PC-9 (cell line): ENCODE measurements at regions not wholly inside any gene's neighbourhood (a gene's known extent, or its start where the extent isn't known, plus 50 kb on each side); places are given as distances from the start of the nearest gene placed in this dataset.

Source experiments
- BruUV-seq: library from RNA; stranded (reverse); fragments of 400-500 nt; replicated peaks from 2 replicates; lab custom pipeline; 2021; lab: Mats Ljungman, UMichigan
- CTCF ChIA-PET: fragments of 300-600 bp; sonication (Branson Sonifier 250); formaldehyde crosslinking; loops from one replicate; lab custom pipeline; 2022; ENCODE audit warnings: antibody characterized with exemption; lab: Charles Lee
- POLR2A ChIA-PET: fragments of 300-600 bp; sonication (Branson Sonifier 250); formaldehyde crosslinking; loops from one replicate; lab custom pipeline; 2022; ENCODE audit warnings: antibody characterized with exemption; ENCODE audit not compliant: unreplicated experiment; lab: Charles Lee
- DNase-seq, 2 experiments: peaks; one replicate each; pipeline versions ENCODE4 v3.0.0 to v3.0.0-alpha.2; 2015 to 2022; ENCODE audit warnings: mixed read lengths in 1 of 2
- H2AFZ ChIP-seq: fragments of 200-600 bp; sonication (generic); 2 replicates; pipeline ENCODE4 v1.8.1; 2017; ENCODE audit warnings: antibody characterized with exemption
- H3F3A ChIP-seq: fragments of 200-600 bp; sonication (generic); 2 replicates; pipeline ENCODE4 v1.8.1; 2017; ENCODE audit warnings: antibody characterized with exemption, mild to moderate bottlenecking, low read depth; ENCODE audit not compliant: insufficient read depth
- H3K27ac ChIP-seq: fragments of 200-600 bp; sonication (generic); 2 replicates; pipeline ENCODE4 v1.6.1; 2016; ENCODE audit warnings: mixed run types
- H3K27me3 ChIP-seq: fragments of 200-600 bp; sonication (generic); 2 replicates; pipeline ENCODE4 v1.6.1; 2016; ENCODE audit warnings: low read depth, mixed run types; ENCODE audit not compliant: insufficient read depth
- H3K36me3 ChIP-seq: fragments of 200-600 bp; sonication (generic); 2 replicates; pipeline ENCODE4 v1.6.1; 2016; ENCODE audit warnings: low read depth, mixed run types
- H3K4me1 ChIP-seq: fragments of 200-600 bp; sonication (generic); replicated peaks from 2 replicates; pipeline ENCODE4 v1.6.1; 2016; ENCODE audit warnings: mixed run types; ENCODE audit not compliant: insufficient read depth
- H3K4me2 ChIP-seq: fragments of 200-600 bp; sonication (generic); 2 replicates; pipeline ENCODE4 v1.6.1; 2017; ENCODE audit warnings: mixed run types
- H3K4me3 ChIP-seq: fragments of 200-600 bp; sonication (generic); 2 replicates; pipeline ENCODE4 v1.6.1; 2016; ENCODE audit warnings: mixed run types
- H3K79me2 ChIP-seq: fragments of 200-600 bp; sonication (generic); 2 replicates; pipeline ENCODE4 v1.6.1; 2017; ENCODE audit warnings: low read depth, mixed run types
- H3K9me2 ChIP-seq: fragments of 200-600 bp; sonication (generic); 2 replicates; pipeline ENCODE4 v1.8.1; 2017; ENCODE audit warnings: mild to moderate bottlenecking; ENCODE audit not compliant: insufficient read depth
- H3K9me3 ChIP-seq: fragments of 200-600 bp; sonication (generic); 2 replicates; pipeline ENCODE4 v1.8.1; 2016; ENCODE audit warnings: low read depth; ENCODE audit not compliant: insufficient read depth
- H4K20me1 ChIP-seq: fragments of 200-600 bp; sonication (generic); 2 replicates; pipeline ENCODE4 v1.8.1; 2017; ENCODE audit not compliant: insufficient read depth
- EZH2 ChIP-seq: fragments of 200-600 bp; sonication (generic); IDR thresholded peaks from 2 replicates; pipeline ENCODE4 v1.8.0; 2017; ENCODE audit warnings: antibody characterized with exemption, low read depth
- intact Hi-C: fragments of 100-400 bp; cut with micrococcal nuclease; formaldehyde crosslinking; loops from one replicate; pipeline ENCODE4 v1.10.0; 2022; ENCODE audit not compliant: unreplicated experiment
- TF ChIP-seq, protein P1 (sequence below): fragments of 200-600 bp; sonication (generic); conservative IDR thresholded peaks from 2 replicates; pipeline ENCODE4 v1.6.1; 2017; ENCODE audit warnings: mixed run types, antibody characterized with exemption, mild to moderate bottlenecking, moderate library complexity

- Histone ChIP-seq H3K36me3 (no peaks in the 10 kb centered on the region), H3K9me2 (no peaks in the 10 kb centered on the region), H3K9me3 (no peaks in the 10 kb centered on the region), H3K27ac (no peak overlapping the region), H3K4me1 (no peaks in the 10 kb centered on the region), H3K27me3 (peaks cover 18% of the 10 kb centered on the region; the same call in 1 of the 2 replicates), H3K79me2 (no peaks in the 10 kb centered on the region), H3K4me2 (no peak overlapping the region), H3F3A (no peaks in the 10 kb centered on the region), H4K20me1 (no peaks in the 10 kb centered on the region), H2AFZ (no peak overlapping the region), H3K4me3 (no peak overlapping the region)
- intact Hi-C loops, result no loop called here
- CTCF ChIA-PET, result no interaction called here
- BruUV-seq, result no TSS peak
- POLR2A ChIA-PET, result no interaction called here
- TF ChIP-seq EZH2, result no peak
- TF ChIP-seq, protein P1, sequence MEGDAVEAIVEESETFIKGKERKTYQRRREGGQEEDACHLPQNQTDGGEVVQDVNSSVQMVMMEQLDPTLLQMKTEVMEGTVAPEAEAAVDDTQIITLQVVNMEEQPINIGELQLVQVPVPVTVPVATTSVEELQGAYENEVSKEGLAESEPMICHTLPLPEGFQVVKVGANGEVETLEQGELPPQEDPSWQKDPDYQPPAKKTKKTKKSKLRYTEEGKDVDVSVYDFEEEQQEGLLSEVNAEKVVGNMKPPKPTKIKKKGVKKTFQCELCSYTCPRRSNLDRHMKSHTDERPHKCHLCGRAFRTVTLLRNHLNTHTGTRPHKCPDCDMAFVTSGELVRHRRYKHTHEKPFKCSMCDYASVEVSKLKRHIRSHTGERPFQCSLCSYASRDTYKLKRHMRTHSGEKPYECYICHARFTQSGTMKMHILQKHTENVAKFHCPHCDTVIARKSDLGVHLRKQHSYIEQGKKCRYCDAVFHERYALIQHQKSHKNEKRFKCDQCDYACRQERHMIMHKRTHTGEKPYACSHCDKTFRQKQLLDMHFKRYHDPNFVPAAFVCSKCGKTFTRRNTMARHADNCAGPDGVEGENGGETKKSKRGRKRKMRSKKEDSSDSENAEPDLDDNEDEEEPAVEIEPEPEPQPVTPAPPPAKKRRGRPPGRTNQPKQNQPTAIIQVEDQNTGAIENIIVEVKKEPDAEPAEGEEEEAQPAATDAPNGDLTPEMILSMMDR, result no peak
- no peak for DNase-seq
Observed at GRCh38 chr2:104487366-104487765, 366.5 kb upstream of the POU3F3 start.

DNA sequence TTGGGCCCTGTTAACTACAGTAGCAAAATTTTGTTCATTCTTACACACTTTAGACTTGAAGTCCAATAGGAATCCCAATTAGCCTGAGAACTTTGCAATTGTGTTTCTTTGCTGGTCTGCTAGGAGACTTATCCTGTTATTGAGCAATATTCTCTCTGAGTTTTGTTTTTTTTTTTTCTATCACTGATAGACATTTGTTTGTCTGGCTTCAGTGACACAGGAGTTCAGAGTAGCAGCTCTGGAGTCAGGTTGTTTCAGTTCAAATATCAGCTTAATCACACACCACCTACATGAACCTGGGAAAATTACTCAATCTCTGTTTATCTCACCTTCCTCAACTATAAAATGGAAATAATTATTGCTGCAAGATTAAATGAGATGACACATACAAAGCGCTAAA, 360.2 kb upstream of the POU3F3 start:
- no peak overlapping the region for H3K4me2 ChIP-seq
- no peaks in the 10 kb centered on the region for H4K20me1 ChIP-seq
- H3K27ac ChIP-seq, result no peak overlapping the region
- no peaks in the 10 kb centered on the region for H3F3A ChIP-seq
- DNase-seq, result no peak
- ChIA-PET POLR2A (no interaction called here), CTCF (no interaction called here)
- no peaks in the 10 kb centered on the region for H3K4me1 ChIP-seq
- 0 out of 2 replicates have a peak, but pooled peaks cover 3% of the 10 kb centered on the region for H3K27me3 ChIP-seq
- H2AFZ ChIP-seq, result no peak overlapping the region
- no peaks in the 10 kb centered on the region for H3K36me3 ChIP-seq
- BruUV-seq, result no TSS peak
- TF ChIP-seq, protein P1, result no peak
- TF ChIP-seq EZH2, result no peak
- H3K9me2 ChIP-seq, result no peaks in the 10 kb centered on the region
- intact Hi-C loops, result no loop called here
- no peak overlapping the region for H3K4me3 ChIP-seq
- no peaks in the 10 kb centered on the region for H3K79me2 ChIP-seq
- no peaks in the 10 kb centered on the region for H3K9me3 ChIP-seq

DNA sequence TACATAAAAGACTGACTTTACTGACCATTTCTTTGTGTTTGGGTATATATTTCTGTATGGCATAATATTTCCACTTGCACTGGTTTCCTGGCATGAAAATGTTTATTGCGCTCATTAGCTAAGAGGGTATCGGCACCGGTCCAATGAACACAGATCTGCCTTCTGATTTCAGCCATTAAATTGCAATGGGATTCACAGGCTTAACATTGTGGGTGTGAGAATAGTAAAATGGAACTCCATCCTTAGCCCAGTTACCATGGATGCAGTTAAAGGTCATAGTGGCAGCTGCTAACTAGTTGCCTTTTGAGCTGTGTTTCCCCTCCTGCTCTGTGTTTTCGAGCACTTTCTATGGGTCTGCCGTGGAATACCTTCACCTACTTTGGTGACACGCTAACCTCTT, 352.6 kb upstream of the POU3F3 start:
- CTCF ChIA-PET, result no interaction called here

More for the DNA sequence above, 352.6 kb upstream of the POU3F3 start:
- DNase-seq, result no peak
- Histone ChIP-seq H3K4me2 (no peak overlapping the region), H3K79me2 (no peaks in the 10 kb centered on the region), H3K4me3 (no peak overlapping the region), H3K27me3 (peaks cover 28% of the 10 kb centered on the region), H3F3A (no peaks in the 10 kb centered on the region), H3K9me2 (no peaks in the 10 kb centered on the region), H3K27ac (no peak overlapping the region), H3K9me3 (no peaks in the 10 kb centered on the region), H3K36me3 (no peaks in the 10 kb centered on the region), H3K4me1 (no peaks in the 10 kb centered on the region), H2AFZ (no peak overlapping the region), H4K20me1 (no peaks in the 10 kb centered on the region)
- TF ChIP-seq, protein P1, result no peak
- TF ChIP-seq EZH2, result no peak
- intact Hi-C loops, result no loop called here
- no TSS peak for BruUV-seq
- POLR2A ChIA-PET, result no interaction called here
